ENCODE measurements at regions not wholly inside any gene's neighbourhood (a gene's known extent, or its start where the extent isn't known, plus 50 kb on each side); places are given as distances from the start of the nearest gene placed in this dataset.

DNA sequence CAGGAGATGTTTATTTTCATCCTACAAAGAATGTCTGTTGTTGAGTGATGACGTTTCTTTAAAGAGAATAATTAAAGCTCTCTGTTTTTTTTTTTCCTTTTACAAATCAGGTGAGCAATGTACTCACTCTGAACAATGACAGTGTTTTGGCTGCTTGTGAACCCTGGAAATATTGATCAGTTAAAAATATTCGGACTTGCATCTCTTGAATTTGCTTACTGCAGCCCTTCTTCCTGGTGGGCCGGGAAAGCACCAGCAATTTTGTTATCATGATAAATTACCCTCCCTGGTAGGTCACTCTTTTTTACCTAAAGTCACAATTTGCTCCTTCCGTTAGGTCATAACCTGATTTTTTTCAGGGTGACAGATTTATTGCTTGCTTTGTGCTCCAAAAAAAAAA, 72.3 kb upstream of the NR5A2 start:
- H3K27me3 ChIP-seq: no peaks in the 10 kb centered on the region
- DNase-seq: no peak
- no peaks in the 10 kb centered on the region for H3K36me3 ChIP-seq
- TF ChIP-seq, protein P1, sequence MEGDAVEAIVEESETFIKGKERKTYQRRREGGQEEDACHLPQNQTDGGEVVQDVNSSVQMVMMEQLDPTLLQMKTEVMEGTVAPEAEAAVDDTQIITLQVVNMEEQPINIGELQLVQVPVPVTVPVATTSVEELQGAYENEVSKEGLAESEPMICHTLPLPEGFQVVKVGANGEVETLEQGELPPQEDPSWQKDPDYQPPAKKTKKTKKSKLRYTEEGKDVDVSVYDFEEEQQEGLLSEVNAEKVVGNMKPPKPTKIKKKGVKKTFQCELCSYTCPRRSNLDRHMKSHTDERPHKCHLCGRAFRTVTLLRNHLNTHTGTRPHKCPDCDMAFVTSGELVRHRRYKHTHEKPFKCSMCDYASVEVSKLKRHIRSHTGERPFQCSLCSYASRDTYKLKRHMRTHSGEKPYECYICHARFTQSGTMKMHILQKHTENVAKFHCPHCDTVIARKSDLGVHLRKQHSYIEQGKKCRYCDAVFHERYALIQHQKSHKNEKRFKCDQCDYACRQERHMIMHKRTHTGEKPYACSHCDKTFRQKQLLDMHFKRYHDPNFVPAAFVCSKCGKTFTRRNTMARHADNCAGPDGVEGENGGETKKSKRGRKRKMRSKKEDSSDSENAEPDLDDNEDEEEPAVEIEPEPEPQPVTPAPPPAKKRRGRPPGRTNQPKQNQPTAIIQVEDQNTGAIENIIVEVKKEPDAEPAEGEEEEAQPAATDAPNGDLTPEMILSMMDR (IDR thresholded peaks at IDR 0.05): no peak
- H3K9me3 ChIP-seq: no peaks in the 10 kb centered on the region
- intact Hi-C loops (cut with DNase I): loop anchor here (10.0 kb wide), 1 partner anchor 180 kb away; no protein-coding TSS in a partner anchor
- no peak overlapping the region for H3K27ac ChIP-seq
- H3K4me3 ChIP-seq: no peak overlapping the region
- H3K9ac ChIP-seq (ENCODE audit: low read depth in 2 of 2, low read length in 2 of 2): no peak overlapping the region
- H3K4me1 ChIP-seq: no peaks in the 10 kb centered on the region

DNA sequence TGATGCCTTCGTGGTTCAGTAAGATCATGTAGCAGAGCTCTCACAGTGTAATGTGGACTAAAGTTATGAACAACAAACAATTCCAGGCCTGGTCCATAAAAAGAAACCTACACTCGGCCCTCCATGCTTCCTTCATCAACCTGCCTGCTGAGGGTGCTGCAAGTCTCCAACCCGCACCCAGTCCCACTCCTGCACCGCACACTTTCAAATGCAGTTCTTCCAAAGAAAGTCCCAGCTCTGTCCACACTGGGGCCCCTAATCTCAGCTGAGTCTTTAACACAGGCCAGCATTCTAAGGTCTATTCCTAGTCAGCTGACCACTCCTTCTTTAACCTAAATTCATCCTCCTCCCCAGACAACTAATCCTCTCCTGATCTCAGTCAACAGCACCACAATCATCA, 71.5 kb upstream of the NR5A2 start:
- Histone ChIP-seq H3K27ac (no peak overlapping the region), H3K9ac (ENCODE audit: low read depth in 2 of 2, low read length in 2 of 2) (no peak overlapping the region), H3K4me1 (no peaks in the 10 kb centered on the region), H3K27me3 (no peaks in the 10 kb centered on the region), H3K4me3 (no peak overlapping the region), H3K36me3 (no peaks in the 10 kb centered on the region), H3K9me3 (no peaks in the 10 kb centered on the region)
- TF ChIP-seq, protein P1 (IDR thresholded peaks at IDR 0.05): peak; percentile 14
- intact Hi-C loops (cut with DNase I): loop anchor here (10.0 kb wide), 1 partner anchor 179 kb away; no protein-coding TSS in a partner anchor
- peak; percentile 44 for DNase-seq

DNA sequence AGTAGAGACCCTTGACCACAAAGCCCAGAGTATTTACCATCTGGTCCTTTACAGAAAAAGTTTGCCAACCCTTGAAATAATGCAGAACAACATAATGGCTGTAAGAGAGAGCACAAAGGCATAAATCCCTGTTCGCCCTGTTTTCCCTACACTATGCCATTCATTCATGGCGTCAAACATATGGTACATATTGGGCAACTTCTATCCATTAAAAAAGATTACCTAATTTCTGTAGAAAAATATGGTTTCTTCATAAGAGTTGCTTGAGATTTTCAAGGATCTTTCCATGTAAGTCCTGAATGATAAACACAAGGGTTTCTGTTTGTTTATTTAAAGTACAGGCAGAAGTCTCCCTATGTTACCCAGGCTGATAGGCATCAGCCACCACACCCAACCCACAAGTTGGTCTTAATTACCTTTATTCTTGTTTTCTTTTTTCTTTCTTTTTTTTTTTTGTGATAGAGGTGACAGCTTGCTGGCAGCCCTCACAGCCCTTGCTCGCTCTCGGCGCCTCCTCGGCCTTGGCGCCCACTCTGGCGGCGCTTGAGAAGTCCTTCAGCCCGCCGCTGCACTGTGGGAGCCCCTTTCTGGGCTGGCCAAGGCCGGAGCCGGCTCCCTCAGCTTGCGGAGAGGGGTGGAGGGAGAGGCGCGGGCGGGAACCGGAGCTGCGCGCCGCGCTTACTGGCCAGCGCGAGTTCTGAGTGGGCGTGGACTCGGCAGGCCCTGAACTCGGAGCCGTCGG, 68.3 kb upstream of the NR5A2 start:
- DNase-seq: no peak
- no peak overlapping the region for H3K27ac ChIP-seq
- no peaks in the 10 kb centered on the region for H3K9me3 ChIP-seq
- H3K36me3 ChIP-seq: no peaks in the 10 kb centered on the region
- TF ChIP-seq, protein P1 (IDR thresholded peaks at IDR 0.05): no peak
- H3K4me1 ChIP-seq: no peaks in the 10 kb centered on the region
- H3K4me3 ChIP-seq: no peak overlapping the region
- intact Hi-C loops (cut with DNase I): loop anchor here (10.0 kb wide), 1 partner anchor 176 kb away; no protein-coding TSS in a partner anchor
- no peaks in the 10 kb centered on the region for H3K27me3 ChIP-seq
- no peak overlapping the region for H3K9ac ChIP-seq (ENCODE audit: low read depth in 2 of 2, low read length in 2 of 2)

DNA sequence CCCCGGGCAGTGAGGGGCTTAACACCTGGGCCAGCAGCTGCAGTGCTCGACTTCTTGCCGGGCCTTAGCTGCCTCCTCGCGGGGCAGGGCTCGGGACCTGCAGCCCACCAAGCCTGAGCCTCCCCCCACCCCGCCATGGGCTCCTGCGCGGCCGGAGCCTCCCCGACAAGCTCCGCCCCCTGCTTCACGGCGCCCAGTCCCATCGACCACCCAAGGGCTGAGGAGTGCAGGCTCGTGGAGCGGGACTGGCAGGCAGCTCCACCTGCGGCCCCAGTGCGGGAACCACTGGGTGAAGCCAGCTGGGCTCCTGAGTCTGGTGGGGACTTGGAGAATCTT, 67.8 kb upstream of the NR5A2 start:
- Histone ChIP-seq H3K27ac (no peak overlapping the region), H3K36me3 (no peaks in the 10 kb centered on the region), H3K4me1 (no peaks in the 10 kb centered on the region), H3K4me3 (no peak overlapping the region), H3K9me3 (no peaks in the 10 kb centered on the region), H3K9ac (ENCODE audit: low read depth in 2 of 2, low read length in 2 of 2) (no peak overlapping the region), H3K27me3 (no peaks in the 10 kb centered on the region)
- TF ChIP-seq, protein P1 (IDR thresholded peaks at IDR 0.05): no peak
- no peak for DNase-seq
- intact Hi-C loops (cut with DNase I): loop anchor here (10.0 kb wide), 1 partner anchor 175 kb away; no protein-coding TSS in a partner anchor

DNA sequence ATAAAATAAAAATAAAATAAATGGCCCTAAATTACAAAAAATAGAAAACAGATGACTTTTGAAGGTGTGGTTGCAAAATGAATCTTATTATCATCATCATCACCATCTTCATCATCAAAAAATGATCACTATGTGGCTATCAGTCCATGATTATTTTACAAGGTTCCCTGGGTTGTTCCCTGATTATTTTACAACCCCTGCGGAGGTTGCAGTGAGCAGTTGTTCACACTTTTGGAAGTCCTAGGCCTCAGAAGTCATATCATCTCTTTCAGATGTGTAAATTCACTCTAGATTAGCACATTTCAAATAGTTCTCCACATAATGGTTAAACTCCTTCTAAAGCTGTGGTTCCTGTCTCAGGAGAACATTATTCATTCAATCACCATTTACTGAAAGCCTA, 57.4 kb upstream of the NR5A2 start:
- TF ChIP-seq, protein P1 (IDR thresholded peaks at IDR 0.05): no peak
- Histone ChIP-seq H3K4me3 (no peak overlapping the region), H3K9ac (ENCODE audit: low read depth in 2 of 2, low read length in 2 of 2) (no peak overlapping the region), H3K27me3 (no peaks in the 10 kb centered on the region), H3K27ac (no peak overlapping the region), H3K4me1 (no peaks in the 10 kb centered on the region), H3K9me3 (no peaks in the 10 kb centered on the region), H3K36me3 (no peaks in the 10 kb centered on the region)
- no peak for DNase-seq
- intact Hi-C loops (cut with DNase I): no loop called here

Data from colonic mucosa (tissue), 4 donors.